ENCODE measurements at regions not wholly inside any gene's neighbourhood (a gene's known extent, or its start where the extent isn't known, plus 50 kb on each side); places are given as distances from the start of the nearest gene placed in this dataset.
A peak's percentile ranks its signal among the peaks of the same experiment; 100 is the strongest.

GRCh38 chr12:11998944-11999315, 71.8 kb upstream of the BCL2L14 start:
- no peaks in the 10 kb centered on the region for H4K20me1 ChIP-seq (ENCODE audit: insufficient read depth)
- H3K79me2 ChIP-seq (ENCODE audit: insufficient read depth), result no peaks in the 10 kb centered on the region
- no peaks in the 10 kb centered on the region for H3K36me3 ChIP-seq (ENCODE audit: low read depth)
- in situ Hi-C loops (cut with MboI), result no loop called here
- DNase-seq, result peak; percentile 53
- H3K27ac ChIP-seq, result no peak overlapping the region
- H3K27me3 ChIP-seq (replicated peaks; ENCODE audit: insufficient read depth), result no peaks in the 10 kb centered on the region
- TF ChIP-seq EZH2phosphoT487 (IDR thresholded peaks at IDR 0.05; ENCODE audit: insufficient read depth, low read depth) (no peak), EZH2 (IDR thresholded peaks at IDR 0.05; ENCODE audit: insufficient read depth, poor library complexity, severe bottlenecking) (no peak)
- no peak overlapping the region for H2AFZ ChIP-seq
- 0 out of 2 replicates have a peak, but pooled peaks cover 3% of the 10 kb centered on the region for H3F3A ChIP-seq (ENCODE audit: insufficient read depth)
- H3K9me2 ChIP-seq (ENCODE audit: insufficient read depth), result no peaks in the 10 kb centered on the region
- 31 to 78% methylated on average over 1 of the region's 1 CpG for WGBS, 2 experiments (ENCODE audit: low coverage in 1 of 2, low lambda C conversion rate in 2 of 2, missing lambda C conversion rate in 2 of 2)
- no peak overlapping the region for H3K9ac ChIP-seq
- H3K4me3 ChIP-seq, result no peak overlapping the region
- no peaks in the 10 kb centered on the region for H3K9me3 ChIP-seq (ENCODE audit: low read depth)
- no peaks in the 10 kb centered on the region for H3K4me1 ChIP-seq (ENCODE audit: insufficient read depth)
- no peak overlapping the region for H3K4me2 ChIP-seq (ENCODE audit: unreplicated experiment)

- no peak for DNase-seq
- no peak overlapping the region for H3K9ac ChIP-seq
- H3F3A ChIP-seq (ENCODE audit: insufficient read depth), result peaks cover 7% of the 10 kb centered on the region; the same call in 1 of the 2 replicates
- H4K20me1 ChIP-seq (ENCODE audit: insufficient read depth), result no peaks in the 10 kb centered on the region
- H3K9me3 ChIP-seq (ENCODE audit: low read depth), result no peaks in the 10 kb centered on the region
- 0 out of 2 replicates have a peak, but pooled peaks cover 4% of the 10 kb centered on the region for H3K4me1 ChIP-seq (ENCODE audit: insufficient read depth)
- no peaks in the 10 kb centered on the region for H3K36me3 ChIP-seq (ENCODE audit: low read depth)
- no peak overlapping the region for H2AFZ ChIP-seq
- H3K79me2 ChIP-seq (ENCODE audit: insufficient read depth), result no peaks in the 10 kb centered on the region
- in situ Hi-C loops (cut with MboI), result no loop called here
- H3K4me2 ChIP-seq (ENCODE audit: unreplicated experiment), result no peak overlapping the region
- no peaks in the 10 kb centered on the region for H3K27me3 ChIP-seq (replicated peaks; ENCODE audit: insufficient read depth)
- WGBS, 2 experiments (ENCODE audit: low coverage in 1 of 2, low lambda C conversion rate in 2 of 2, missing lambda C conversion rate in 2 of 2), result 90 to 95% methylated on average over 5 of the region's 5 CpGs
- H3K9me2 ChIP-seq (ENCODE audit: insufficient read depth), result no peaks in the 10 kb centered on the region
- H3K27ac ChIP-seq, result no peak overlapping the region
- TF ChIP-seq EZH2phosphoT487 (IDR thresholded peaks at IDR 0.05; ENCODE audit: insufficient read depth, low read depth), result no peak
- TF ChIP-seq EZH2 (IDR thresholded peaks at IDR 0.05; ENCODE audit: insufficient read depth, poor library complexity, severe bottlenecking), result no peak
- no peak overlapping the region for H3K4me3 ChIP-seq
Observed at GRCh38 chr12:12003609-12004008, 67.1 kb upstream of the BCL2L14 start.

GRCh38 chr12:12004524-12004923, 66.2 kb upstream of the BCL2L14 start:
- H3K36me3 ChIP-seq (ENCODE audit: low read depth), result no peaks in the 10 kb centered on the region
- H3K9me3 ChIP-seq (ENCODE audit: low read depth), result no peaks in the 10 kb centered on the region
- no peaks in the 10 kb centered on the region for H3K79me2 ChIP-seq (ENCODE audit: insufficient read depth)
- H3K4me3 ChIP-seq, result no peak overlapping the region
- no peak overlapping the region for H3K27ac ChIP-seq
- H2AFZ ChIP-seq, result no peak overlapping the region
- H4K20me1 ChIP-seq (ENCODE audit: insufficient read depth), result no peaks in the 10 kb centered on the region
- DNase-seq, result no peak
- H3K9ac ChIP-seq, result no peak overlapping the region
- peaks cover 13% of the 10 kb centered on the region; the same call in 1 of the 2 replicates for H3F3A ChIP-seq (ENCODE audit: insufficient read depth)
- in situ Hi-C loops (cut with MboI), result no loop called here
- no peaks in the 10 kb centered on the region for H3K27me3 ChIP-seq (replicated peaks; ENCODE audit: insufficient read depth)
- H3K9me2 ChIP-seq (ENCODE audit: insufficient read depth), result no peaks in the 10 kb centered on the region
- TF ChIP-seq EZH2phosphoT487 (IDR thresholded peaks at IDR 0.05; ENCODE audit: insufficient read depth, low read depth) (no peak), EZH2 (IDR thresholded peaks at IDR 0.05; ENCODE audit: insufficient read depth, poor library complexity, severe bottlenecking) (no peak)
- H3K4me1 ChIP-seq (ENCODE audit: insufficient read depth), result peaks cover 4% of the 10 kb centered on the region; the same call in 1 of the 2 replicates
- WGBS, 2 experiments (ENCODE audit: low coverage in 1 of 2, low lambda C conversion rate in 2 of 2, missing lambda C conversion rate in 2 of 2), result 49 to 68% methylated on average over 3 of the region's 3 CpGs
- H3K4me2 ChIP-seq (ENCODE audit: unreplicated experiment), result no peak overlapping the region

GRCh38 chr12:12007001-12007712, 63.6 kb upstream of the BCL2L14 start:
- Histone ChIP-seq H3K4me3 (no peak overlapping the region), H3K9me3 (ENCODE audit: low read depth) (no peaks in the 10 kb centered on the region), H3K4me1 (ENCODE audit: insufficient read depth) (peaks cover 22% of the 10 kb centered on the region), H3K27me3 (replicated peaks; ENCODE audit: insufficient read depth) (no peaks in the 10 kb centered on the region), H3K4me2 (ENCODE audit: unreplicated experiment) (no peak overlapping the region), H3K36me3 (ENCODE audit: low read depth) (no peaks in the 10 kb centered on the region), H3K79me2 (ENCODE audit: insufficient read depth) (no peaks in the 10 kb centered on the region), H3K9ac (no peak overlapping the region), H3K27ac (no peak overlapping the region), H3F3A (ENCODE audit: insufficient read depth) (peaks cover 13% of the 10 kb centered on the region; the same call in 1 of the 2 replicates), H4K20me1 (ENCODE audit: insufficient read depth) (no peaks in the 10 kb centered on the region), H3K9me2 (ENCODE audit: insufficient read depth) (no peaks in the 10 kb centered on the region), H2AFZ (no peak overlapping the region)
- in situ Hi-C loops (cut with MboI), result no loop called here
- WGBS, 2 experiments (ENCODE audit: low coverage in 1 of 2, low lambda C conversion rate in 2 of 2, missing lambda C conversion rate in 2 of 2), result 31 to 32% methylated on average over 7 of the region's 7 CpGs
- DNase-seq, result peak; percentile 58
- TF ChIP-seq EZH2 (IDR thresholded peaks at IDR 0.05; ENCODE audit: insufficient read depth, poor library complexity, severe bottlenecking) (no peak), EZH2phosphoT487 (IDR thresholded peaks at IDR 0.05; ENCODE audit: insufficient read depth, low read depth) (no peak)
